ENCODE measurements at regions not wholly inside any gene's neighbourhood (a gene's known extent, or its start where the extent isn't known, plus 50 kb on each side); places are given as distances from the start of the nearest gene placed in this dataset.

DNA sequence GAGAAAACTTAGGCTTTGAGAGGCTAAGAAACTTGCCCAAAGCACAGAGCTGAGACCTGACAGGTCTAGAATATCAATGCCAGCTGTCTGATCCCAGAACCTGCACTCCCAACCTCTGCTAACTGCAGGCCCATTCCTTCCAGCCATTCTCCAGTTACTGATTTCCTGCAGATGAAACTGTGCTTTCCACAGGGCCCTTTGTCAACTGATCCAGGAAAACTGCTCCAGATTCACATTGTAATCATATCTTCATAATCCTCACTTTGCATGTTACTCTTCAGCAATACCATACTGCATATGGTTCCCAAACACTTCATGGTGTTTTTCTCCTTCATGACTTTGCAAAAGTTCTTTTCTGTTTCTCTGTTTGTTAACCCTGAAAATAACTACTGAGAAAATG is 100.6 kb downstream of the RAP2A start:
- TF ChIP-seq ZNF232 (CRISPR knock-in tag; IDR thresholded peaks at IDR 0.05): no peak
- no peak for TF ChIP-seq ATF3 (CRISPR knock-in tag; conservative IDR thresholded peaks at IDR 0.05)
- no peak for TF ChIP-seq MYBL2 (CRISPR knock-in tag; IDR thresholded peaks at IDR 0.05)
- TF ChIP-seq, protein P1, sequence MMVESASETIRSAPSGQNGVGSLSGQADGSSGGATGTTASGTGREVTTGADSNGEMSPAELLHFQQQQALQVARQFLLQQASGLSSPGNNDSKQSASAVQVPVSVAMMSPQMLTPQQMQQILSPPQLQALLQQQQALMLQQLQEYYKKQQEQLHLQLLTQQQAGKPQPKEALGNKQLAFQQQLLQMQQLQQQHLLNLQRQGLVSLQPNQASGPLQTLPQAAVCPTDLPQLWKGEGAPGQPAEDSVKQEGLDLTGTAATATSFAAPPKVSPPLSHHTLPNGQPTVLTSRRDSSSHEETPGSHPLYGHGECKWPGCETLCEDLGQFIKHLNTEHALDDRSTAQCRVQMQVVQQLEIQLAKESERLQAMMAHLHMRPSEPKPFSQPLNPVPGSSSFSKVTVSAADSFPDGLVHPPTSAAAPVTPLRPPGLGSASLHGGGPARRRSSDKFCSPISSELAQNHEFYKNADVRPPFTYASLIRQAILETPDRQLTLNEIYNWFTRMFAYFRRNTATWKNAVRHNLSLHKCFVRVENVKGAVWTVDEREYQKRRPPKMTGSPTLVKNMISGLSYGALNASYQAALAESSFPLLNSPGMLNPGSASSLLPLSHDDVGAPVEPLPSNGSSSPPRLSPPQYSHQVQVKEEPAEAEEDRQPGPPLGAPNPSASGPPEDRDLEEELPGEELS (CRISPR knock-in tag; IDR thresholded peaks at IDR 0.05): no peak
- TF ChIP-seq E2F5 (CRISPR knock-in tag; IDR thresholded peaks at IDR 0.05): no peak
- TF ChIP-seq CTCF (IDR thresholded peaks at IDR 0.05): no peak
- TF ChIP-seq EMX1 (CRISPR knock-in tag; IDR thresholded peaks at IDR 0.05): no peak
- no peak for TF ChIP-seq CREM (CRISPR knock-in tag; IDR thresholded peaks at IDR 0.05)
- TF ChIP-seq CBFB (CRISPR knock-in tag; IDR thresholded peaks at IDR 0.05; ENCODE audit: low read depth): no peak
- no peak for TF ChIP-seq IRF2 (CRISPR knock-in tag; IDR thresholded peaks at IDR 0.05; ENCODE audit: borderline replicate concordance, low read depth)
